K562 (cell line): ENCODE measurements at regions not wholly inside any gene's neighbourhood (a gene's known extent, or its start where the extent isn't known, plus 50 kb on each side); places are given as distances from the start of the nearest gene placed in this dataset.

ENCODE experiments used
- ARNT ChIP-seq, 2 experiments: fragments of 450-650 bp; IDR thresholded peaks; 2 replicates each; pipeline ENCODE4 v1.6.1; 2016; ENCODE audit warnings: mild to moderate bottlenecking in 1 of 2
- CBX5 ChIP-seq: IDR thresholded peaks from 2 replicates; pipeline ENCODE4 v1.6.1; 2014; ENCODE audit warnings: low read depth, borderline replicate concordance
- CTCF ChIP-seq, 3 experiments: IDR thresholded peaks in 2 of 3; conservative IDR thresholded peaks in 1 of 3; 2 replicates each; pipeline ENCODE4 v1.5.1; 2011 to 2012; ENCODE audit warnings: low read length in 3 of 3, mild to moderate bottlenecking in 3 of 3, control low read depth in 2 of 3, improper control_type of control experiment in 1 of 3, inconsistent platforms in 1 of 3, low read depth in 1 of 3, mixed read lengths in 1 of 3, moderate library complexity in 1 of 3; ENCODE audit not compliant: insufficient read depth in 2 of 3
- DLX4 ChIP-seq: fragments of 250-450 bp; sonication (Bioruptor Pico); IDR thresholded peaks from 2 replicates; pipeline ENCODE4 v1.6.1; 2021; ENCODE audit warnings: mild to moderate bottlenecking
- ELF4 ChIP-seq: fragments of 450-650 bp; formaldehyde crosslinking; IDR thresholded peaks from 2 replicates; pipeline ENCODE4 v1.4.0; 2022; ENCODE audit warnings: missing genetic modification characterization
- ELK1 ChIP-seq: sonication (generic); formaldehyde crosslinking; IDR thresholded peaks from 2 replicates; pipeline ENCODE4 v1.8.1; 2022; ENCODE audit warnings: missing genetic modification reagents
- MAX ChIP-seq: sonication (generic); formaldehyde crosslinking; IDR thresholded peaks from 2 replicates; pipeline ENCODE4 v1.9.0; 2022; ENCODE audit warnings: mild to moderate bottlenecking, missing genetic modification reagents
- MEIS2 ChIP-seq: fragments of 450-650 bp; IDR thresholded peaks from 2 replicates; pipeline ENCODE4 v1.6.1; 2014; ENCODE audit warnings: mild to moderate bottlenecking; ENCODE audit not compliant: partially characterized antibody
- NBN ChIP-seq: fragments of 450-650 bp; IDR thresholded peaks from 2 replicates; pipeline ENCODE4 v1.6.1; 2016; ENCODE audit warnings: low read depth, mild to moderate bottlenecking
- NCOA2 ChIP-seq, 2 experiments: fragments of 450-650 bp; IDR thresholded peaks; 2 replicates each; pipeline ENCODE4 v1.6.1; 2018; ENCODE audit warnings: mild to moderate bottlenecking in 2 of 2, moderate library complexity in 1 of 2; ENCODE audit not compliant: partially characterized antibody in 2 of 2
- RAD21 ChIP-seq, 2 experiments: fragments of 250-450 bp in 1 of 2; fragments of 450-650 bp in 1 of 2; sonication (Bioruptor Pico) in 1 of 2; formaldehyde crosslinking in 1 of 2; IDR thresholded peaks in 1 of 2; conservative IDR thresholded peaks in 1 of 2; 2 replicates each; pipeline versions ENCODE4 v1.4.0 to v1.8.0; 2020 to 2022; ENCODE audit warnings: mild to moderate bottlenecking in 2 of 2, moderate library complexity in 1 of 2
- ZBTB49 ChIP-seq: sonication (generic); formaldehyde crosslinking; IDR thresholded peaks from 2 replicates; pipeline ENCODE4 v1.8.0; 2022; ENCODE audit warnings: missing genetic modification reagents, mild to moderate bottlenecking, borderline replicate concordance
- ZC3H4 ChIP-seq: sonication (generic); formaldehyde crosslinking; IDR thresholded peaks from 2 replicates; pipeline ENCODE4 v1.9.0; 2021; ENCODE audit warnings: missing genetic modification reagents, borderline replicate concordance
- ZNF561 ChIP-seq: fragments of 450-650 bp; formaldehyde crosslinking; conservative IDR thresholded peaks from 2 replicates; pipeline ENCODE4 v1.4.0; 2020; ENCODE audit warnings: mild to moderate bottlenecking, moderate library complexity

- TF ChIP-seq ZNF561 (CRISPR knock-in tag) (no peak), MAX (CRISPR knock-in tag) (no peak), ZC3H4 (CRISPR knock-in tag) (no peak), RAD21 (CRISPR knock-in tag; conservative IDR thresholded peaks at IDR 0.05 in 1 of 2, IDR thresholded peaks at IDR 0.05 in 1 of 2) (no peak), ARNT (IDR thresholded peaks at IDR 0.05) (no peak), NCOA2 (IDR thresholded peaks at IDR 0.05; ENCODE audit: partially characterized antibody in 2 of 2) (no peak), CTCF (IDR thresholded peaks at IDR 0.05 in 2 of 3, conservative IDR thresholded peaks at IDR 0.05 in 1 of 3; ENCODE audit: insufficient read depth in 2 of 3, low read depth in 1 of 3, low read length in 3 of 3) (no peak), CBX5 (no peak), MEIS2 (no peak), ZBTB49 (CRISPR knock-in tag) (no peak), ELF4 (CRISPR knock-in tag) (no peak), ELK1 (CRISPR knock-in tag) (no peak), NBN (no peak), DLX4 (CRISPR knock-in tag) (no peak)
Measured at GRCh38 chr6:2439082-2439481, 193.7 kb upstream of the GMDS start.
